ENCODE measurements at regions not wholly inside any gene's neighbourhood (a gene's known extent, or its start where the extent isn't known, plus 50 kb on each side); places are given as distances from the start of the nearest gene placed in this dataset.

GRCh38 chr5:35333366-35333765 is 103.1 kb upstream of the PRLR start:
- H3K4me1 ChIP-seq (ENCODE audit: control insufficient read depth in 1 of 2, insufficient read depth in 2 of 2, low read length in 2 of 2): no peaks in the 10 kb centered on the region
- H3K36me3 ChIP-seq (ENCODE audit: control insufficient read depth in 1 of 2, insufficient read depth in 2 of 2, low read length in 2 of 2): no peaks in the 10 kb centered on the region
- no peaks in the 10 kb centered on the region for H3K27me3 ChIP-seq (ENCODE audit: low read depth, low read length)
- H3K4me3 ChIP-seq (ENCODE audit: low read depth in 1 of 2, low read length in 2 of 2): no peak overlapping the region
- H3K27ac ChIP-seq (ENCODE audit: low read length): no peak overlapping the region
- no peaks in the 10 kb centered on the region for H3K9me3 ChIP-seq (ENCODE audit: control insufficient read depth in 1 of 2, low read length in 2 of 2)

- no peaks in the 10 kb centered on the region for H3K4me1 ChIP-seq (ENCODE audit: control insufficient read depth in 1 of 2, insufficient read depth in 2 of 2, low read length in 2 of 2)
- H3K9me3 ChIP-seq (ENCODE audit: control insufficient read depth in 1 of 2, low read length in 2 of 2): no peaks in the 10 kb centered on the region
- H3K27me3 ChIP-seq (ENCODE audit: low read depth, low read length): no peaks in the 10 kb centered on the region
- no peaks in the 10 kb centered on the region for H3K36me3 ChIP-seq (ENCODE audit: control insufficient read depth in 1 of 2, insufficient read depth in 2 of 2, low read length in 2 of 2)
- H3K4me3 ChIP-seq (ENCODE audit: low read depth in 1 of 2, low read length in 2 of 2): no peak overlapping the region
- no peak overlapping the region for H3K27ac ChIP-seq (ENCODE audit: low read length)
These were observed 102.0 kb upstream of the PRLR start for GRCh38 chr5:35331956-35332950.

DNA sequence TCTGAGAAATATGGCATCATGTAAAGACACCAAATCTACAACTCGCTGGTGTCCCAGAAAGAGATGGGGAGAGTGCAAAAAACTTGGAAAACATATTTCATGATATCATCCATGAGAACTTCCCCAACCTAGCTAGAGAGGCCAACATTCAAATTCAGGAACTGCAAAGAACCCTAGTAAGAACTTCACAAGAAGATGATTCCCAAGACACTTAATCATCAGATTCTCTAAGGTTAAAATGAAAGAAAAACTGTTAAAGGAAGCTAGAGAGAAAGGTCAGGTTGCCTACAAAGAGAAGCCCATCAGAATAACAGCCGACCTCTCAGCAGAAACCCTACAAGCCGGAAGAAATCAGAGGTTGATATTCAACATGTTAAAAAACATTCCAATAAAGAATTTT is 95.5 kb upstream of the PRLR start:
- Histone ChIP-seq H3K4me1 (ENCODE audit: control insufficient read depth in 1 of 2, insufficient read depth in 2 of 2, low read length in 2 of 2) (no peaks in the 10 kb centered on the region), H3K36me3 (ENCODE audit: control insufficient read depth in 1 of 2, insufficient read depth in 2 of 2, low read length in 2 of 2) (no peaks in the 10 kb centered on the region), H3K9me3 (ENCODE audit: control insufficient read depth in 1 of 2, low read length in 2 of 2) (no peaks in the 10 kb centered on the region), H3K27me3 (ENCODE audit: low read depth, low read length) (no peaks in the 10 kb centered on the region), H3K4me3 (ENCODE audit: low read depth in 1 of 2, low read length in 2 of 2) (no peak overlapping the region), H3K27ac (ENCODE audit: low read length) (no peak overlapping the region)

GRCh38 chr5:35324679-35325078 is 94.4 kb upstream of the PRLR start:
- Histone ChIP-seq H3K27me3 (ENCODE audit: low read depth, low read length) (no peaks in the 10 kb centered on the region), H3K36me3 (ENCODE audit: control insufficient read depth in 1 of 2, insufficient read depth in 2 of 2, low read length in 2 of 2) (no peaks in the 10 kb centered on the region), H3K9me3 (ENCODE audit: control insufficient read depth in 1 of 2, low read length in 2 of 2) (no peaks in the 10 kb centered on the region), H3K27ac (ENCODE audit: low read length) (no peak overlapping the region), H3K4me3 (ENCODE audit: low read depth in 1 of 2, low read length in 2 of 2) (no peak overlapping the region), H3K4me1 (ENCODE audit: control insufficient read depth in 1 of 2, insufficient read depth in 2 of 2, low read length in 2 of 2) (no peaks in the 10 kb centered on the region)

DNA sequence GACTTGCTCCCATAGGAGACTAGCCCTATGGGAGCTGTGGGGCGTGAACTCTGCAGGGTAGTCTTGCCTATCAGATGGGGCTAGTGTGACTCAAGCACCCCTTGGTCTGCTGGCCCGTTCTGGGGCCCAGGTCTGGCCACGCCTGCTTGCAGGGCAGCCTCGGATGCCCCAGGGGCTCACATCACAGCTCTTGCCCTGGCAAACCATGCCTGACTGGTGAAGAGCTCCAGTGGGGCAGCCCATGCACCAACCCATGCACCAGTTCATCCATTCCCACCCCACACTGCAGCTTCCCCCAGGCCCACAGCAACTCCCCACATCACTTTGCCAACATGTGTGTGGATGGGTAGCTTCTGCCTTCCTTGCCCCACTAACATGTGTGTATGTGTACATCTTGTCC is 93.9 kb upstream of the PRLR start:
- Histone ChIP-seq H3K27ac (ENCODE audit: low read length) (no peak overlapping the region), H3K27me3 (ENCODE audit: low read depth, low read length) (no peaks in the 10 kb centered on the region), H3K36me3 (ENCODE audit: control insufficient read depth in 1 of 2, insufficient read depth in 2 of 2, low read length in 2 of 2) (no peaks in the 10 kb centered on the region), H3K4me3 (ENCODE audit: low read depth in 1 of 2, low read length in 2 of 2) (no peak overlapping the region), H3K4me1 (ENCODE audit: control insufficient read depth in 1 of 2, insufficient read depth in 2 of 2, low read length in 2 of 2) (no peaks in the 10 kb centered on the region), H3K9me3 (ENCODE audit: control insufficient read depth in 1 of 2, low read length in 2 of 2) (no peaks in the 10 kb centered on the region)

- Histone ChIP-seq H3K27ac (ENCODE audit: low read length) (no peak overlapping the region), H3K9me3 (ENCODE audit: control insufficient read depth in 1 of 2, low read length in 2 of 2) (no peaks in the 10 kb centered on the region), H3K27me3 (ENCODE audit: low read depth, low read length) (no peaks in the 10 kb centered on the region), H3K4me1 (ENCODE audit: control insufficient read depth in 1 of 2, insufficient read depth in 2 of 2, low read length in 2 of 2) (no peaks in the 10 kb centered on the region), H3K36me3 (ENCODE audit: control insufficient read depth in 1 of 2, insufficient read depth in 2 of 2, low read length in 2 of 2) (no peaks in the 10 kb centered on the region), H3K4me3 (ENCODE audit: low read depth in 1 of 2, low read length in 2 of 2) (no peak overlapping the region)
These were observed 89.7 kb upstream of the PRLR start for GRCh38 chr5:35320029-35320428.

GRCh38 chr5:35319333-35320002 is 89.2 kb upstream of the PRLR start:
- Histone ChIP-seq H3K27ac (ENCODE audit: low read length) (no peak overlapping the region), H3K36me3 (ENCODE audit: control insufficient read depth in 1 of 2, insufficient read depth in 2 of 2, low read length in 2 of 2) (no peaks in the 10 kb centered on the region), H3K27me3 (ENCODE audit: low read depth, low read length) (no peaks in the 10 kb centered on the region), H3K4me1 (ENCODE audit: control insufficient read depth in 1 of 2, insufficient read depth in 2 of 2, low read length in 2 of 2) (no peaks in the 10 kb centered on the region), H3K4me3 (ENCODE audit: low read depth in 1 of 2, low read length in 2 of 2) (no peak overlapping the region), H3K9me3 (ENCODE audit: control insufficient read depth in 1 of 2, low read length in 2 of 2) (no peaks in the 10 kb centered on the region)

DNA sequence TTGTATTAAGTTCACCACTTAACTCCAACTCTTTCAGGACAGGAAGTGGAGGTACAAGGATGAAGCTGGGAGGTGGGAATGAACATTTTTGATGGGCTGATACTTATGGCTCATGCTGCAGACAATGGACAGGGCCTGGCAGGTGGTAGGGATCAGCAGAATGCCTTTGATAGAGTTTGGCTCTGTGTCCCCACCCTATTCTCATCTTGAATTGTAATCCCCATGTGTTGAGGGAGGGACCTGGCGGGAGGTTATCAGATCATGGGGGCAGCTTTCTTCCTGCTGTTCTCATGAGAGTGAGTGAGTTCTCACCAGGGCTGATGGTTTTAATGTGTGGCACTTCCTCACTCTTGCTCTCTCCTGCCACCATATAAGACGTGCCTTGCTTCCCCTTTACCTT is 87.3 kb upstream of the PRLR start:
- H3K27me3 ChIP-seq (ENCODE audit: low read depth, low read length): no peaks in the 10 kb centered on the region
- no peaks in the 10 kb centered on the region for H3K36me3 ChIP-seq (ENCODE audit: control insufficient read depth in 1 of 2, insufficient read depth in 2 of 2, low read length in 2 of 2)
- no peaks in the 10 kb centered on the region for H3K4me1 ChIP-seq (ENCODE audit: control insufficient read depth in 1 of 2, insufficient read depth in 2 of 2, low read length in 2 of 2)
- H3K4me3 ChIP-seq (ENCODE audit: low read depth in 1 of 2, low read length in 2 of 2): no peak overlapping the region
- no peaks in the 10 kb centered on the region for H3K9me3 ChIP-seq (ENCODE audit: control insufficient read depth in 1 of 2, low read length in 2 of 2)
- H3K27ac ChIP-seq (ENCODE audit: low read length): no peak overlapping the region

GRCh38 chr5:35316611-35317274 is 86.5 kb upstream of the PRLR start:
- Histone ChIP-seq H3K4me3 (ENCODE audit: low read depth in 1 of 2, low read length in 2 of 2) (no peak overlapping the region), H3K36me3 (ENCODE audit: control insufficient read depth in 1 of 2, insufficient read depth in 2 of 2, low read length in 2 of 2) (no peaks in the 10 kb centered on the region), H3K9me3 (ENCODE audit: control insufficient read depth in 1 of 2, low read length in 2 of 2) (no peaks in the 10 kb centered on the region), H3K27ac (ENCODE audit: low read length) (no peak overlapping the region), H3K4me1 (ENCODE audit: control insufficient read depth in 1 of 2, insufficient read depth in 2 of 2, low read length in 2 of 2) (no peaks in the 10 kb centered on the region), H3K27me3 (ENCODE audit: low read depth, low read length) (no peaks in the 10 kb centered on the region)

DNA sequence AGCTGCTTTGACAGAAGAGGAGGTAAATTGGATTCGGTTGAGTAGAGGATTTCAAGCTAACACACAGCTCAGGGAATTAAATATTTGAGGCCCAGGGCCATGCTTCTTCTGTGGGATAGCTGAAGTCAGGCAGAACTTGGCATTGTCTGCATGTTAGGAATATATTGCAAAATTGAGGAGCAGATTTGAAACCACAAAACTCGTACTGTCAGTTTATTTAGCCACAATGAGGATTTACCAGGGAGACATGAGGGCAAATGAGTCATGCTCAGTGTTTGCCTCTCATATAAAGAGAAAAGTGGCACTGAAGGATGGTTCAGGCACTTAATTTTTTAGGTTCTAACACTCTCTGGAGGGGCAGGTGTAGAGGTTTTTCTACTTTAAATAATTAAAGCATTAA is 83.0 kb upstream of the PRLR start:
- H3K27me3 ChIP-seq (ENCODE audit: low read depth, low read length): no peaks in the 10 kb centered on the region
- H3K4me3 ChIP-seq (ENCODE audit: low read depth in 1 of 2, low read length in 2 of 2): no peak overlapping the region
- no peaks in the 10 kb centered on the region for H3K36me3 ChIP-seq (ENCODE audit: control insufficient read depth in 1 of 2, insufficient read depth in 2 of 2, low read length in 2 of 2)
- no peaks in the 10 kb centered on the region for H3K9me3 ChIP-seq (ENCODE audit: control insufficient read depth in 1 of 2, low read length in 2 of 2)
- H3K27ac ChIP-seq (ENCODE audit: low read length): no peak overlapping the region
- H3K4me1 ChIP-seq (ENCODE audit: control insufficient read depth in 1 of 2, insufficient read depth in 2 of 2, low read length in 2 of 2): no peaks in the 10 kb centered on the region

- H3K36me3 ChIP-seq (ENCODE audit: control insufficient read depth in 1 of 2, insufficient read depth in 2 of 2, low read length in 2 of 2): no peaks in the 10 kb centered on the region
- no peaks in the 10 kb centered on the region for H3K9me3 ChIP-seq (ENCODE audit: control insufficient read depth in 1 of 2, low read length in 2 of 2)
- no peak overlapping the region for H3K27ac ChIP-seq (ENCODE audit: low read length)
- no peaks in the 10 kb centered on the region for H3K27me3 ChIP-seq (ENCODE audit: low read depth, low read length)
- no peaks in the 10 kb centered on the region for H3K4me1 ChIP-seq (ENCODE audit: control insufficient read depth in 1 of 2, insufficient read depth in 2 of 2, low read length in 2 of 2)
- H3K4me3 ChIP-seq (ENCODE audit: low read depth in 1 of 2, low read length in 2 of 2): no peak overlapping the region
These were observed 82.0 kb upstream of the PRLR start for GRCh38 chr5:35312267-35312666.

All from muscle layer of duodenum (tissue), 2 donors.